Activated naive CD8-positive, alpha-beta T cell treated with anti-CD3 and anti-CD28 coated beads, Interleukin-2, amount 10 ng/mL, durations not matched to agents 7 days and 5 days (primary cell): ENCODE measurements at regions not wholly inside any gene's neighbourhood (a gene's known extent, or its start where the extent isn't known, plus 50 kb on each side); places are given as distances from the start of the nearest gene placed in this dataset.

Experiments
- ATAC-seq: fragments of 150-1000 bp; cut with Tn5 transposase; one replicate; pipeline ENCODE4 v1.10.0; 2021; ENCODE audit warnings: low read depth, moderate library complexity
- POLR2A ChIA-PET: fragments of 350-600 bp; sonication (Branson Sonifier 250); formaldehyde crosslinking; loops from one replicate; lab custom pipeline; 2021; ENCODE audit warnings: antibody characterized with exemption; lab: Charles Lee
- DNase-seq: peaks from one replicate; pipeline ENCODE4 v3.0.0; 2021
- H3K27ac Mint-ChIP-seq: one replicate; pipeline ENCODE4 v1.8.0; 2022; ENCODE audit warnings: mild to moderate bottlenecking, mixed read lengths
- H3K27me3 Mint-ChIP-seq: one replicate; pipeline ENCODE4 v1.8.0; 2022; ENCODE audit warnings: mild to moderate bottlenecking, moderate library complexity, mixed read lengths
- H3K36me3 Mint-ChIP-seq: one replicate; pipeline ENCODE4 v1.8.0; 2021; ENCODE audit warnings: mild to moderate bottlenecking, mixed read lengths
- H3K4me1 Mint-ChIP-seq: one replicate; pipeline ENCODE4 v1.8.0; 2021; ENCODE audit warnings: mixed read lengths
- H3K4me3 Mint-ChIP-seq: one replicate; pipeline ENCODE4 v1.8.0; 2022; ENCODE audit warnings: mild to moderate bottlenecking, moderate library complexity, mixed read lengths
- H3K9me3 Mint-ChIP-seq: one replicate; pipeline ENCODE4 v1.8.0; 2021; ENCODE audit warnings: mixed read lengths

GRCh38 chr1:218200979-218201378 is 84.1 kb upstream of the RRP15 start:
- H3K9me3 Mint-ChIP-seq, result no peaks in the 10 kb centered on the region
- no peak for DNase-seq
- H3K27me3 Mint-ChIP-seq, result peaks cover 2% of the 10 kb centered on the region
- H3K36me3 Mint-ChIP-seq, result no peaks in the 10 kb centered on the region
- H3K27ac Mint-ChIP-seq, result no peak overlapping the region
- no peak for ATAC-seq
- POLR2A ChIA-PET, result no interaction called here
- no peak overlapping the region for H3K4me3 Mint-ChIP-seq
- H3K4me1 Mint-ChIP-seq, result no peaks in the 10 kb centered on the region

DNA sequence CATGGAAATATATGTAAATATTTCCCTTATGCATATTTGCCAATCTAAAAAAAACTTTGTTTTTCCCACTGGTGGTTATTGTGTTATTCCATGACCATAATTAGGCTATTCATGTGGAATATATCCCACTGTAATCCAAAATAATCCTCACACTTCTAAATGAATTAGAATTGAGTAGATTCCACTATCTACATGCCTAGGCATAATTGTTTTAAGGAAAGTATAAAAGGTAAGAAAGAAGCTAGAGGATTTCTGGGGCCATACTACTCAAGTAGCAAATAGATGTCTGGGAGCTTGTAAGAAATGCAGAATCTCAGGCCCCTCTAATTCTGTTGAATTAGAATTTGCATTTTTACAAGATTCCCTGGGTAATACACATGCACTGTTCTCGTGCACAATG is 83.5 kb upstream of the RRP15 start:
- POLR2A ChIA-PET, result no interaction called here
- Mint-ChIP-seq H3K27ac (no peak overlapping the region), H3K27me3 (peaks cover 2% of the 10 kb centered on the region), H3K4me1 (no peaks in the 10 kb centered on the region), H3K36me3 (no peaks in the 10 kb centered on the region), H3K9me3 (no peaks in the 10 kb centered on the region), H3K4me3 (no peak overlapping the region)
- no peak for ATAC-seq
- no peak for DNase-seq

GRCh38 chr1:218205721-218206120 is 79.4 kb upstream of the RRP15 start:
- ATAC-seq, result no peak
- Mint-ChIP-seq H3K27ac (no peak overlapping the region), H3K27me3 (peaks cover 2% of the 10 kb centered on the region), H3K4me1 (no peaks in the 10 kb centered on the region), H3K4me3 (no peak overlapping the region), H3K9me3 (no peaks in the 10 kb centered on the region), H3K36me3 (no peaks in the 10 kb centered on the region)
- DNase-seq, result no peak
- POLR2A ChIA-PET, result no interaction called here

- Mint-ChIP-seq H3K9me3 (no peaks in the 10 kb centered on the region), H3K27me3 (peaks cover 2% of the 10 kb centered on the region)
- POLR2A ChIA-PET, result no interaction called here
Observed at GRCh38 chr1:218207194-218207593, 77.9 kb upstream of the RRP15 start.

DNA sequence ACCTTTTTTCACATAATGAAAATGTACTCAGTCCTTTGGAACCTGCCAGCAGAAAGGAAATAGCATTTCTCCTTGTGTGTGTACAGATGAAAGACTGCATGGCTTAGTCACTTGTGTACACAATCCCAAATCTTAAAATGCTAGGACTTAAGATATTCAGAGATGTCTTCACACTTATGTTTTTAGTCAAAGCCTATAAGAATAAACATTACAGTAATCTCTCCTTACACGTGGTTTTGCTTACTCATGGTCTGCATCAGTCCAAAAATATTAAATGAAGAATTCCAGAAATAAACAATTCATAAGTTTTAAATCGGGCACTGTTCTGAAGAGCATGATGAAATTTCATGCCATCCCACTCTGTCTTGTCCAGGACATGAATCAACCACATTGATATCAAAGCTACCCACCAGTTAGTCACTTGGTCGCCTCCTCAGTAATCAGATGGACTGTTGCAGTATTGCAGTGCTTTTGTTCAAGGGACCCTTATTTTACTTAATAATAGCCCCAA is 75.7 kb upstream of the RRP15 start:
- DNase-seq, result no peak
- no peaks in the 10 kb centered on the region for H3K36me3 Mint-ChIP-seq
- H3K4me1 Mint-ChIP-seq, result no peaks in the 10 kb centered on the region
- no peak overlapping the region for H3K27ac Mint-ChIP-seq
- POLR2A ChIA-PET, result no interaction called here
- no peak overlapping the region for H3K4me3 Mint-ChIP-seq
- peaks cover 2% of the 10 kb centered on the region for H3K27me3 Mint-ChIP-seq
- ATAC-seq, result no peak
- no peaks in the 10 kb centered on the region for H3K9me3 Mint-ChIP-seq

More at GRCh38 chr1:218207194-218207593, 77.9 kb upstream of the RRP15 start:
- H3K36me3 Mint-ChIP-seq, result no peaks in the 10 kb centered on the region
- H3K27ac Mint-ChIP-seq, result no peak overlapping the region
- DNase-seq, result no peak
- no peaks in the 10 kb centered on the region for H3K4me1 Mint-ChIP-seq
- H3K4me3 Mint-ChIP-seq, result no peak overlapping the region
- ATAC-seq, result no peak

- no peaks in the 10 kb centered on the region for H3K9me3 Mint-ChIP-seq
- DNase-seq (no peak), ATAC-seq (no peak)
- H3K36me3 Mint-ChIP-seq, result no peaks in the 10 kb centered on the region
- no peaks in the 10 kb centered on the region for H3K4me1 Mint-ChIP-seq
- POLR2A ChIA-PET, result no interaction called here
- no peaks in the 10 kb centered on the region for H3K27me3 Mint-ChIP-seq
- no peak overlapping the region for H3K27ac Mint-ChIP-seq
- no peak overlapping the region for H3K4me3 Mint-ChIP-seq
Observed at GRCh38 chr1:218211241-218211640, 73.9 kb upstream of the RRP15 start.

DNA sequence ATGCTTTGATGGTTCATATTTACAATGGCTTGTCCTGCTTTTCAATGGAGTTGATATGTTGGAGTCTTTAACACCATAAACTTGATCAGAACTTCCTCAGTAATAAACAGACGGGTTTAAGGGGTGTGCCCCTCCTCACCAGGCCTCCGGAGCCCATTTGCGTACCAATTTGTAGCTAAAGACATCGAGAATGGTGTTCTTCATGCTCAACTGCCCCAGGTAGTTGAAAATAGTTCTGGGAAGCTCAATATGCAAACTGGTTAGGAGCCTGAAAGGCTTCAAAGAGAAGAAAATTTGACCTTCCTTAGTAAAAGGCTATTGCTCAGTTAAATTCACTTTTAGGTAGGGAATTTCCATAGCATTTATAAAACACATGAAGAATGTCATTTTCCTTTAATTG is 68.1 kb upstream of the RRP15 start:
- Mint-ChIP-seq H3K27me3 (no peaks in the 10 kb centered on the region), H3K27ac (no peak overlapping the region), H3K36me3 (no peaks in the 10 kb centered on the region), H3K9me3 (no peaks in the 10 kb centered on the region), H3K4me3 (no peak overlapping the region), H3K4me1 (no peaks in the 10 kb centered on the region)
- DNase-seq, result no peak
- POLR2A ChIA-PET, result no interaction called here
- ATAC-seq, result no peak

DNA sequence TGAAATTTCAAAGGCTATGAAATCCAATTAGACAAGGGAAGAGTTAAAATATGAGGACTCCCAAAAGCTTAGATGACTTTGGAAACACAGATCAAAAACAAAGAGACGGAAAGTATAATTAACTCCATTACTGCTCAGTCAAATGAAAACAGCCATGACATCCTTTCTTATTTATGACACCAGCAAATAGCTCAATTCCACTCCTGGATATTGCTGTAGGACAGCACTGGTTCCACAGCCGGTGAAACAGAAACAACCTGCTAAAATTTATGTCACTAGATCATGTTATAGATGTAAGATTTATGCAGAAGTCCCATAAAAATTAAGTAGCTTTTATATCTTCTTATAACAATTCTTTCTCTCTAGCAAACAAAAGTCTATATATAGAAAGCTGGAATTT is 65.6 kb upstream of the RRP15 start:
- Mint-ChIP-seq H3K9me3 (no peaks in the 10 kb centered on the region), H3K27ac (no peak overlapping the region), H3K27me3 (no peaks in the 10 kb centered on the region), H3K36me3 (no peaks in the 10 kb centered on the region), H3K4me1 (no peaks in the 10 kb centered on the region), H3K4me3 (no peak overlapping the region)
- ATAC-seq, result no peak
- POLR2A ChIA-PET, result no interaction called here
- no peak for DNase-seq

DNA sequence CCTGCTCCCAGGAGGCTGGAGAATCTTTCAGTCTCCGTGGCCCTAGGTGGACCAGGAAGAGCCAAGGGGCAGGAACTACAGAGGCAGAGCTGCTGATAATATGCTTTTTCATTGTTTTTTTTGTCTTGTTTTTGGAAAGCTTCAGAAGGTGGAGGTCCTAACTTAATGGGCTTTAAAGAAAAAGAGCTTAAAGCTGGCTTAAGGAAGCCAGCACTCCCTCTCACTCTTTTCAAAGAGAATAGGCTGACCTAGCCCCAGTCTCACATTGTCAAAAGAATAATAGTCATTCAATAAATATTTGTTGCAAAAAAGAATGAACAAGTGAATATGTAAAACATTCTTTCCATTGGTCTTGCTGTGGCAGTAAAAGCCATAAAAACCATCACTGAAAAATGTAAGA is 61.0 kb upstream of the RRP15 start:
- Mint-ChIP-seq H3K27me3 (no peaks in the 10 kb centered on the region), H3K9me3 (no peaks in the 10 kb centered on the region), H3K4me1 (no peaks in the 10 kb centered on the region), H3K4me3 (no peak overlapping the region), H3K27ac (no peak overlapping the region), H3K36me3 (no peaks in the 10 kb centered on the region)
- no peak for ATAC-seq
- DNase-seq, result no peak
- POLR2A ChIA-PET, result no interaction called here

GRCh38 chr1:218226005-218226404 is 59.1 kb upstream of the RRP15 start:
- Mint-ChIP-seq H3K36me3 (no peaks in the 10 kb centered on the region), H3K4me3 (no peak overlapping the region), H3K27me3 (no peaks in the 10 kb centered on the region), H3K9me3 (no peaks in the 10 kb centered on the region), H3K27ac (no peak overlapping the region), H3K4me1 (no peaks in the 10 kb centered on the region)
- POLR2A ChIA-PET, result no interaction called here
- DNase-seq, result no peak
- no peak for ATAC-seq
